DND-41 (cell line): ENCODE measurements at regions not wholly inside any gene's neighbourhood (a gene's known extent, or its start where the extent isn't known, plus 50 kb on each side); places are given as distances from the start of the nearest gene placed in this dataset.

Source experiments
- CTCF ChIP-seq: IDR thresholded peaks from 2 replicates; pipeline ENCODE4 v1.5.1; 2012; ENCODE audit warnings: borderline replicate concordance, low read length, moderate library complexity, mild to moderate bottlenecking; ENCODE audit not compliant: poor library complexity, severe bottlenecking; ENCODE audit errors: extremely low read depth
- EZH2 ChIP-seq: IDR thresholded peaks from 3 replicates; pipeline ENCODE4 v1.6.1; 2012; ENCODE audit warnings: borderline replicate concordance, low read depth, mild to moderate bottlenecking, moderate library complexity, low read length, inconsistent platforms; ENCODE audit not compliant: severe bottlenecking

- TF ChIP-seq CTCF (no peak), EZH2 (no peak)
These were observed 292.9 kb upstream of the ROBO1 start for GRCh38 chr3:80060664-80061063.
